ENCODE measurements at regions not wholly inside any gene's neighbourhood (a gene's known extent, or its start where the extent isn't known, plus 50 kb on each side); places are given as distances from the start of the nearest gene placed in this dataset.

DNA sequence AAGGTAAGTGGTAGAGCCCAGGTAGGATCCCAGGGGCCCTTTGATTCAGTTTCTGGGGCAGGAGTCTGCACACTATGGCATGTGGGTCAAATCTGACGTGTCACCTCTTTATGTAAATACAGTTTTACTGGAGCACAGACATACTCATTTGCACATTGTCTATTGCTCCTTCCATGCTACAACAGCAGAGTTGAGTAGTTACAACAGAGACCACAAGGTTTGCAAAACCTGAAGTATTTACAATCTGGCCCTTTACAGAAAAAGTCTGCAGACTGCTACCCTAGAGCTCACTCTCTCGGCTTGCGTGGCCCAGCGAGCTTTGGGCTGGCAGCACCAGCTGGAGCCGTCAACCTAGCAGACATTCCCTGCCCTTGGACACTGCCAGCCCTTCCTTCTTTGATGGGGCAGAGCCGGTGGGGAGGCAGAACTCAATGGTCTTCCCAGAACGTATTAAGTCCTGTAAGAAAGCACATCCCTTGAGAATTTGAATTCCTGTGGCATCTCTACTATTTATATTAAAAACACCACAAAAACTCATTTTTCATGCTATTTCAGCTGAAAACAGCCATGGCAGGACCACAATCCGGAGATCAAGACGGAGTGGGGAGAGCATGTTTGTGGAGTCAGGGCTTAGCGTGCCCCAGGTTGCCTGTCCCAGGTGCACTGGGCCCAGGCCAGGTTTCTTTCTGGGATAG, 133.1 kb upstream of the NUDT7 start:
- no peaks in the 10 kb centered on the region for H3K36me3 ChIP-seq (ENCODE audit: control insufficient read depth, insufficient read depth, low read length)
- no peak overlapping the region for H4K8ac ChIP-seq (ENCODE audit: low read depth, low read length)
- no peak overlapping the region for H3K4ac ChIP-seq (ENCODE audit: low read depth, low read length)
- DNase-seq, result no peak
- H3K9ac ChIP-seq (ENCODE audit: low read length), result no peak overlapping the region
- no CpG with 5 or more reads among the region's 10 CpGs for WGBS (ENCODE audit: extremely low coverage, insufficient coverage, low lambda C conversion rate)
- H3K18ac ChIP-seq (ENCODE audit: low read length), result no peak overlapping the region
- H3K4me2 ChIP-seq (ENCODE audit: low read length), result no peak overlapping the region
- no peak overlapping the region for H3K56ac ChIP-seq (ENCODE audit: low read length)
- no peaks in the 10 kb centered on the region for H3K79me1 ChIP-seq (ENCODE audit: low read length)
- no peaks in the 10 kb centered on the region for H3K4me1 ChIP-seq (ENCODE audit: control insufficient read depth, low read depth, low read length)
- H2BK5ac ChIP-seq (ENCODE audit: low read length), result no peak overlapping the region
- H3K4me3 ChIP-seq (ENCODE audit: low read length), result no peak overlapping the region
- H3K27me3 ChIP-seq (ENCODE audit: insufficient read depth, low read length, poor library complexity), result no peaks in the 10 kb centered on the region
- H3K27ac ChIP-seq (ENCODE audit: low read depth, low read length), result no peak overlapping the region
- H3K23ac ChIP-seq (ENCODE audit: low read length), result no peak overlapping the region
- H4K5ac ChIP-seq (ENCODE audit: low read length), result no peak overlapping the region
- H3K79me2 ChIP-seq (ENCODE audit: control insufficient read depth, insufficient read depth, low read length), result no peaks in the 10 kb centered on the region
- no peak overlapping the region for H2BK120ac ChIP-seq (ENCODE audit: low read depth, low read length)
- H2BK15ac ChIP-seq (replicated peaks; ENCODE audit: low read depth), result no peak overlapping the region
- H2AK5ac ChIP-seq (ENCODE audit: low read length), result no peak overlapping the region

DNA sequence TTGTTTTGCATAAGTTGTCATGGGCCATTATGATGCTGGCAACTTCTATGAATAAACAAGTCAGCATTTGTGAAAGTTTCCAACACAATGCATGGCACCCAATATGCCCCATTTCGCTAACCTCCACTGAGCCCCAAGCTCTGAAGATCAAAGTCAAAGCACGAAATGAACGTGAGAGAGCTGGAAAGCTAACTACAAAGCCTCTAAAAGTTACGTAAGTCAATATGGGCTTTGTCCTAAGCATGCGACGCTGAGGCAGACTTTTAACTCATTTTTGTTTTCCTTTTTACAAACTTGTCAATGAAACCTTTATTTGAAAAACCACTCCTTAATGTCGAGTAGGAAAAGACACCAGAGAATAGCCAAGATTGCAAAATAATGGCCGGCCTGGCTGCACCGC, 131.6 kb upstream of the NUDT7 start:
- H3K18ac ChIP-seq (ENCODE audit: low read length), result no peak overlapping the region
- H4K8ac ChIP-seq (ENCODE audit: low read depth, low read length), result no peak overlapping the region
- no peak overlapping the region for H3K4me3 ChIP-seq (ENCODE audit: low read length)
- H2BK5ac ChIP-seq (ENCODE audit: low read length), result no peak overlapping the region
- no peak for DNase-seq
- no peak overlapping the region for H2BK15ac ChIP-seq (replicated peaks; ENCODE audit: low read depth)
- H2BK120ac ChIP-seq (ENCODE audit: low read depth, low read length), result no peak overlapping the region
- H3K23ac ChIP-seq (ENCODE audit: low read length), result no peak overlapping the region
- H2AK5ac ChIP-seq (ENCODE audit: low read length), result no peak overlapping the region
- no peak overlapping the region for H3K4me2 ChIP-seq (ENCODE audit: low read length)
- H3K4me1 ChIP-seq (ENCODE audit: control insufficient read depth, low read depth, low read length), result no peaks in the 10 kb centered on the region
- no peak overlapping the region for H3K4ac ChIP-seq (ENCODE audit: low read depth, low read length)
- no peaks in the 10 kb centered on the region for H3K36me3 ChIP-seq (ENCODE audit: control insufficient read depth, insufficient read depth, low read length)
- no peak overlapping the region for H3K27ac ChIP-seq (ENCODE audit: low read depth, low read length)
- H3K79me1 ChIP-seq (ENCODE audit: low read length), result no peaks in the 10 kb centered on the region
- H3K79me2 ChIP-seq (ENCODE audit: control insufficient read depth, insufficient read depth, low read length), result no peaks in the 10 kb centered on the region
- no peaks in the 10 kb centered on the region for H3K27me3 ChIP-seq (ENCODE audit: insufficient read depth, low read length, poor library complexity)
- no peak overlapping the region for H3K9ac ChIP-seq (ENCODE audit: low read length)
- no peak overlapping the region for H3K56ac ChIP-seq (ENCODE audit: low read length)
- no CpG with 5 or more reads among the region's 9 CpGs for WGBS (ENCODE audit: extremely low coverage, insufficient coverage, low lambda C conversion rate)
- H4K5ac ChIP-seq (ENCODE audit: low read length), result no peak overlapping the region

DNA sequence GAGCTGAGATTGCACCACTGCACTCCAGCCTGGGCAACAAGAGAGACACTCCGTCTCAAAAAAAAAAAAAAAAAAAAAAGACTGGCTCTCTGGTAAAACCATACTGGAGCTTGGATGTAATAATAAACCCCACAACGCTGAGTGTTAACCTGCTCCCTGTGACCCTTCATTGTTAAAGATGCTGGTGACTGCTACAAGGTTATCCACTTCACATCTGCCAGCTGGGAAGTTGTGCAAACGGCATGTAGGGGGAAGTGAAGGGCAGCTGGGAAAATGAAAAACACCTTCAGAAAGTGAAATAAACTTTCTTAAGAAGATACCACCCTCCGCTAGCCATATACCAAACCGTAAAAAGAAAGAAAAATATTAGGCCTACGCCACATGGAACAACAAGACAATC, 131.0 kb upstream of the NUDT7 start:
- WGBS (ENCODE audit: extremely low coverage, insufficient coverage, low lambda C conversion rate), result no CpG with 5 or more reads among the region's 6 CpGs
- no peak overlapping the region for H3K56ac ChIP-seq (ENCODE audit: low read length)
- no peak overlapping the region for H3K23ac ChIP-seq (ENCODE audit: low read length)
- H4K8ac ChIP-seq (ENCODE audit: low read depth, low read length), result no peak overlapping the region
- no peaks in the 10 kb centered on the region for H3K4me1 ChIP-seq (ENCODE audit: control insufficient read depth, low read depth, low read length)
- H3K18ac ChIP-seq (ENCODE audit: low read length), result no peak overlapping the region
- H3K27me3 ChIP-seq (ENCODE audit: insufficient read depth, low read length, poor library complexity), result no peaks in the 10 kb centered on the region
- no peak overlapping the region for H3K9ac ChIP-seq (ENCODE audit: low read length)
- H3K79me2 ChIP-seq (ENCODE audit: control insufficient read depth, insufficient read depth, low read length), result no peaks in the 10 kb centered on the region
- H2BK120ac ChIP-seq (ENCODE audit: low read depth, low read length), result no peak overlapping the region
- H3K4me3 ChIP-seq (ENCODE audit: low read length), result no peak overlapping the region
- no peak overlapping the region for H3K4me2 ChIP-seq (ENCODE audit: low read length)
- H3K79me1 ChIP-seq (ENCODE audit: low read length), result no peaks in the 10 kb centered on the region
- H2BK15ac ChIP-seq (replicated peaks; ENCODE audit: low read depth), result no peak overlapping the region
- no peak overlapping the region for H2AK5ac ChIP-seq (ENCODE audit: low read length)
- no peak overlapping the region for H3K27ac ChIP-seq (ENCODE audit: low read depth, low read length)
- no peak overlapping the region for H3K4ac ChIP-seq (ENCODE audit: low read depth, low read length)
- H4K5ac ChIP-seq (ENCODE audit: low read length), result no peak overlapping the region
- no peaks in the 10 kb centered on the region for H3K36me3 ChIP-seq (ENCODE audit: control insufficient read depth, insufficient read depth, low read length)
- DNase-seq, result no peak
- H2BK5ac ChIP-seq (ENCODE audit: low read length), result no peak overlapping the region

DNA sequence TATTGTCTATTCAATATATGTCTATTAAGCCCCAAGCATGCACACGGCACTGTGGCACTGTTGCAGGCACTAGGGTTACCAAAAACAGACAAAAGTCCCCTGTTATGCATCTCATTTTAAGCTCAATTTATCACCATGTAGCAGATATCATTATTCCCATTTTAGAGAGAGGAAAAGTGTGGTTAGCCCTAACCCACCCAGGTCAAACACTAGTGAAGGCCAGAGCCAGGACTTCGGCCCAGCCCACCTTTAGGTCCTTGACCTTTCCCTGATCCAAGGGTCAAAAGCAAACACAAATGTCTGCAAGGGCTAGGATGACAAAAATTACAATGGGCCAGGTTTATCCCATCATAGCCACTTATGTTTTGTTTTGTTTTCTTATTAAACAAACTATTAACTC, 130.3 kb upstream of the NUDT7 start:
- Histone ChIP-seq H3K23ac (ENCODE audit: low read length) (no peak overlapping the region), H3K56ac (ENCODE audit: low read length) (no peak overlapping the region), H3K4ac (ENCODE audit: low read depth, low read length) (no peak overlapping the region), H4K5ac (ENCODE audit: low read length) (no peak overlapping the region), H4K8ac (ENCODE audit: low read depth, low read length) (no peak overlapping the region), H3K9ac (ENCODE audit: low read length) (no peak overlapping the region), H3K18ac (ENCODE audit: low read length) (no peak overlapping the region), H2AK5ac (ENCODE audit: low read length) (no peak overlapping the region), H3K27me3 (ENCODE audit: insufficient read depth, low read length, poor library complexity) (no peaks in the 10 kb centered on the region), H3K4me3 (ENCODE audit: low read length) (no peak overlapping the region), H2BK5ac (ENCODE audit: low read length) (no peak overlapping the region), H3K79me1 (ENCODE audit: low read length) (no peaks in the 10 kb centered on the region), H3K79me2 (ENCODE audit: control insufficient read depth, insufficient read depth, low read length) (no peaks in the 10 kb centered on the region), H3K4me1 (ENCODE audit: control insufficient read depth, low read depth, low read length) (no peaks in the 10 kb centered on the region), H2BK120ac (ENCODE audit: low read depth, low read length) (no peak overlapping the region), H3K36me3 (ENCODE audit: control insufficient read depth, insufficient read depth, low read length) (no peaks in the 10 kb centered on the region), H2BK15ac (replicated peaks; ENCODE audit: low read depth) (no peak overlapping the region), H3K27ac (ENCODE audit: low read depth, low read length) (no peak overlapping the region), H3K4me2 (ENCODE audit: low read length) (no peak overlapping the region)
- no CpG with 5 or more reads among the region's 2 CpGs for WGBS (ENCODE audit: extremely low coverage, insufficient coverage, low lambda C conversion rate)
- DNase-seq, result no peak

DNA sequence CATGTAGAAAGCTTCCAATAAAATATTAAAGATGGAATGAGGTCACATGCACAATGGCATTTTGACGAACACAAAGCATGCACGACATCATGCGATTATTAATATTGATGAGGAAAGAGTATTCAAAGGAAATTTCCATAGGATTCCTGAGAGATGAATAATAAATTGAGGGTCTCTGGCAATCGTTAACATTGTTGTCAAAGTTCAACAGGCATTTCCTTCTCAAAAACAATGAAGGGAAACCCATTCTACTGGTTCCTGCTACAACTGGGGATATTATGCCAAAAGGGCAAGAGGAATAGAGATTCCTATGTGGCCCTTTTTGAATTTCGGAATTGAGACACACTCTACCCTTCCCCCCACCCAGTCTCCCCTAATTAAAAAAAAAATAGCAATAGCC, 128.3 kb upstream of the NUDT7 start:
- no CpG with 5 or more reads among the region's 5 CpGs for WGBS (ENCODE audit: extremely low coverage, insufficient coverage, low lambda C conversion rate)
- H2BK15ac ChIP-seq (replicated peaks; ENCODE audit: low read depth), result no peak overlapping the region
- no peak overlapping the region for H3K18ac ChIP-seq (ENCODE audit: low read length)
- H2AK5ac ChIP-seq (ENCODE audit: low read length), result no peak overlapping the region
- no peak overlapping the region for H3K4me2 ChIP-seq (ENCODE audit: low read length)
- no peaks in the 10 kb centered on the region for H3K79me1 ChIP-seq (ENCODE audit: low read length)
- H2BK120ac ChIP-seq (ENCODE audit: low read depth, low read length), result no peak overlapping the region
- no peak overlapping the region for H3K4me3 ChIP-seq (ENCODE audit: low read length)
- no peak for DNase-seq
- no peak overlapping the region for H3K27ac ChIP-seq (ENCODE audit: low read depth, low read length)
- no peak overlapping the region for H3K4ac ChIP-seq (ENCODE audit: low read depth, low read length)
- no peaks in the 10 kb centered on the region for H3K27me3 ChIP-seq (ENCODE audit: insufficient read depth, low read length, poor library complexity)
- no peak overlapping the region for H3K23ac ChIP-seq (ENCODE audit: low read length)
- H4K5ac ChIP-seq (ENCODE audit: low read length), result no peak overlapping the region
- H3K36me3 ChIP-seq (ENCODE audit: control insufficient read depth, insufficient read depth, low read length), result no peaks in the 10 kb centered on the region
- H3K4me1 ChIP-seq (ENCODE audit: control insufficient read depth, low read depth, low read length), result no peaks in the 10 kb centered on the region
- no peak overlapping the region for H3K9ac ChIP-seq (ENCODE audit: low read length)
- no peaks in the 10 kb centered on the region for H3K79me2 ChIP-seq (ENCODE audit: control insufficient read depth, insufficient read depth, low read length)
- no peak overlapping the region for H4K8ac ChIP-seq (ENCODE audit: low read depth, low read length)
- no peak overlapping the region for H3K56ac ChIP-seq (ENCODE audit: low read length)
- H2BK5ac ChIP-seq (ENCODE audit: low read length), result no peak overlapping the region

All from mesendoderm (in vitro differentiated cells).